ENCODE measurements at regions not wholly inside any gene's neighbourhood (a gene's known extent, or its start where the extent isn't known, plus 50 kb on each side); places are given as distances from the start of the nearest gene placed in this dataset.

GRCh38 chr10:111525696-111526095 is 448.9 kb downstream of the ADRA2A start:
- TF ChIP-seq CTCF (IDR thresholded peaks at IDR 0.05) (no peak), POLR2A (IDR thresholded peaks at IDR 0.05) (no peak), EP300 (IDR thresholded peaks at IDR 0.05) (no peak)
